ENCODE measurements at regions not wholly inside any gene's neighbourhood (a gene's known extent, or its start where the extent isn't known, plus 50 kb on each side); places are given as distances from the start of the nearest gene placed in this dataset.

- TF ChIP-seq POLR2A (IDR thresholded peaks at IDR 0.05) (no peak), POLR2AphosphoS5 (IDR thresholded peaks at IDR 0.05) (no peak), CTCF (IDR thresholded peaks at IDR 0.05) (no peak)
- no peak overlapping the region for H3K27ac ChIP-seq
- H3K4me3 ChIP-seq, result no peak overlapping the region
- no peaks in the 10 kb centered on the region for H3K36me3 ChIP-seq
- no peaks in the 10 kb centered on the region for H3K9me3 ChIP-seq
- intact Hi-C loops (cut with DNase I), result no loop called here
- no peaks in the 10 kb centered on the region for H3K4me1 ChIP-seq (replicated peaks)
- 84% methylated on average over 7 of the region's 7 CpGs for WGBS
- no peak for DNase-seq (ENCODE audit: low spot score)
- H3K27me3 ChIP-seq (replicated peaks; ENCODE audit: insufficient read depth), result peaks cover 4% of the 10 kb centered on the region
Observed at GRCh38 chr12:4114986-4115385, 158.6 kb upstream of the CCND2 start.

DNA sequence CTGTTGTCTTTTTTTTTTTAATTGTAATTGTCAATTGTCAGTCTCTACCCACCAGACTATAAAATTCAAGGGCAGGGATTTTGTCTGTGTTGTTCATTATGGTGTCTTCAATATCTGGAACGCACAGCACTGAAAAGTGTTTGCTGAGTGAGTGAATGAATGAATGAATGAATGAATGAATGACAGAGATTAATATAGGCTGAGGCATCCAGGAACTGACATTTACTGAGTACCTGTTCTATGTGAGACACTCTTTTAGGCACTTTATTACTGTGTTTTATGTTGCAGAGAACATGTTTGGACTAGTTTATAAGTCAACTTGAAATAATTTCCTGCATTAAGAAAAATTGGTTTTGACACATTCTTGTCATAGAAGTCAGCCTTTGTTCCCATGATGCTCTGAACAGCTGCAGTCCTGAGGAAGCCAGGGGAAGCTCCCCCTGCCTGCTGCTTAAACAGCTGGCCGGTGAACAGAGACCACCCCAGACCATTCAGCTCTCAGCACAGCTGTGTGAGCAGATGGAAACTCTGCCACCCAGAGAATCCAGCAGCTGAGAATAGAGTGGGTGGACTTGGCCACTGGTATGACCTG, 160.7 kb upstream of the CCND2 start:
- WGBS, result 53% methylated on average over 2 of the region's 2 CpGs
- no peak for DNase-seq (ENCODE audit: low spot score)
- H3K27ac ChIP-seq, result no peak overlapping the region
- no peaks in the 10 kb centered on the region for H3K4me1 ChIP-seq (replicated peaks)
- H3K36me3 ChIP-seq, result no peaks in the 10 kb centered on the region
- H3K4me3 ChIP-seq, result no peak overlapping the region
- intact Hi-C loops (cut with DNase I), result no loop called here
- peaks cover 4% of the 10 kb centered on the region for H3K27me3 ChIP-seq (replicated peaks; ENCODE audit: insufficient read depth)
- H3K9me3 ChIP-seq, result no peaks in the 10 kb centered on the region
- TF ChIP-seq CTCF (IDR thresholded peaks at IDR 0.05) (no peak), POLR2A (IDR thresholded peaks at IDR 0.05) (no peak), POLR2AphosphoS5 (IDR thresholded peaks at IDR 0.05) (no peak)

DNA sequence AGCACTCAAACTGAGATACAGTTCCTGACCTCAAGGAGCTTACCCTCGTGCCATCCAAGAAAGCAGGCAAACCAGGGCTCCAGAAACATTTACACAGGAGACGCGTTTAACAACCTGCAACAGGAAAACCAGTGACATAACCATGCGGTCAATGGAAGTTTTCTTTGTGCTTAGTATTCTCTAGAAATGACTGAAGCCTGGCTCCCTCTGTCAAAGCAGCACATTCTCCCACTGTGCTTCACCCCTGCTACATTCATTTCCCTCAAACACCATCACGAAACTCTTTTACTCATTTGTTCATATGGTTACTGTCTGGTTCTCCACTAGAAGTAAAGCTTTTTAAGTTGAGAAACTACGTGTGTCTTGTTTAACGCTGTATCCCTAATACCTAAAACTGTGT, 161.3 kb upstream of the CCND2 start:
- no peak for TF ChIP-seq CTCF (IDR thresholded peaks at IDR 0.05)
- no peak for TF ChIP-seq POLR2A (IDR thresholded peaks at IDR 0.05)
- no peak for TF ChIP-seq POLR2AphosphoS5 (IDR thresholded peaks at IDR 0.05)
- intact Hi-C loops (cut with DNase I), result no loop called here
- 77% methylated on average over 7 of the region's 7 CpGs for WGBS
- Histone ChIP-seq H3K4me3 (no peak overlapping the region), H3K9me3 (no peaks in the 10 kb centered on the region), H3K27ac (no peak overlapping the region), H3K4me1 (replicated peaks) (no peaks in the 10 kb centered on the region), H3K27me3 (replicated peaks; ENCODE audit: insufficient read depth) (peaks cover 4% of the 10 kb centered on the region), H3K36me3 (no peaks in the 10 kb centered on the region)
- DNase-seq (ENCODE audit: low spot score), result no peak

GRCh38 chr12:4111010-4111409, 162.6 kb upstream of the CCND2 start:
- TF ChIP-seq CTCF (IDR thresholded peaks at IDR 0.05) (no peak), POLR2AphosphoS5 (IDR thresholded peaks at IDR 0.05) (no peak), POLR2A (IDR thresholded peaks at IDR 0.05) (no peak)
- H3K36me3 ChIP-seq, result no peaks in the 10 kb centered on the region
- 97% methylated on average over 5 of the region's 5 CpGs for WGBS
- DNase-seq (ENCODE audit: low spot score), result no peak
- no peaks in the 10 kb centered on the region for H3K4me1 ChIP-seq (replicated peaks)
- no peaks in the 10 kb centered on the region for H3K9me3 ChIP-seq
- H3K27me3 ChIP-seq (replicated peaks; ENCODE audit: insufficient read depth), result peaks cover 4% of the 10 kb centered on the region
- no peak overlapping the region for H3K27ac ChIP-seq
- no peak overlapping the region for H3K4me3 ChIP-seq
- intact Hi-C loops (cut with DNase I), result no loop called here

- intact Hi-C loops (cut with DNase I), result loop anchor here (5.0 kb wide), 1 partner anchor 167 kb away; no protein-coding TSS in a partner anchor
Observed at GRCh38 chr12:4109826-4110225, 163.7 kb upstream of the CCND2 start.

More at GRCh38 chr12:4109826-4110225, 163.7 kb upstream of the CCND2 start:
- no peak overlapping the region for H3K27ac ChIP-seq
- H3K9me3 ChIP-seq, result no peaks in the 10 kb centered on the region
- H3K4me1 ChIP-seq (replicated peaks), result no peaks in the 10 kb centered on the region
- 94% methylated on average over 5 of the region's 5 CpGs for WGBS
- TF ChIP-seq CTCF (IDR thresholded peaks at IDR 0.05), result no peak
- no peak for TF ChIP-seq POLR2A (IDR thresholded peaks at IDR 0.05)
- no peak for TF ChIP-seq POLR2AphosphoS5 (IDR thresholded peaks at IDR 0.05)
- H3K27me3 ChIP-seq (replicated peaks; ENCODE audit: insufficient read depth), result no peaks in the 10 kb centered on the region
- no peak for DNase-seq (ENCODE audit: low spot score)
- H3K36me3 ChIP-seq, result no peaks in the 10 kb centered on the region
- H3K4me3 ChIP-seq, result no peak overlapping the region
